ENCODE measurements at regions not wholly inside any gene's neighbourhood (a gene's known extent, or its start where the extent isn't known, plus 50 kb on each side); places are given as distances from the start of the nearest gene placed in this dataset.

DNA sequence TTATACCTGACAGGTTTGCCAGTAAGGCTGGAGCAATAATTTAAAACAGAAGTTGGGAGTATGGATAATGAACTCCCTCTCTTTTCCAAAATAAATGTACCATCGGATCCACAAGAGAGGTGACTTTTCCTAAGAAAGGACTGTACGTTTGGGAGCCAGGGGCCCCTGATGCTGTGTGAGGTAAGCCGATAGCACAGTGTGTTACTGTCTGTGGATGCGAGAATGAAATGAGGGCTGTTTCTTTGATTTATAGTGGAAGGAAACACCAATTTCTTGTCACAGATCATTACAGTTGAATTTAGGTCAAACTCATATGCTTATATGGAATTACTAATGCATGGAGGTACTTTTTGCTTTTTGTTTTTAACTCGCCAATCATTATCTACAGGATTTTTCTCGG, 147.7 kb downstream of the ZNF664 start:
- no peak for ATAC-seq (ENCODE audit: low read depth)
- Histone ChIP-seq H3K9me3 (ENCODE audit: severe bottlenecking) (no peaks in the 10 kb centered on the region), H3K36me3 (ENCODE audit: low read depth) (no peaks in the 10 kb centered on the region), H3K27ac (ENCODE audit: poor library complexity, severe bottlenecking) (no peak overlapping the region), H3K4me3 (ENCODE audit: severe bottlenecking) (no peak overlapping the region), H3K4me1 (ENCODE audit: insufficient read depth, poor library complexity, severe bottlenecking) (peaks cover 8% of the 10 kb centered on the region), H3K27me3 (ENCODE audit: insufficient read depth, poor library complexity, severe bottlenecking) (no peaks in the 10 kb centered on the region)
- TF ChIP-seq, protein P1, sequence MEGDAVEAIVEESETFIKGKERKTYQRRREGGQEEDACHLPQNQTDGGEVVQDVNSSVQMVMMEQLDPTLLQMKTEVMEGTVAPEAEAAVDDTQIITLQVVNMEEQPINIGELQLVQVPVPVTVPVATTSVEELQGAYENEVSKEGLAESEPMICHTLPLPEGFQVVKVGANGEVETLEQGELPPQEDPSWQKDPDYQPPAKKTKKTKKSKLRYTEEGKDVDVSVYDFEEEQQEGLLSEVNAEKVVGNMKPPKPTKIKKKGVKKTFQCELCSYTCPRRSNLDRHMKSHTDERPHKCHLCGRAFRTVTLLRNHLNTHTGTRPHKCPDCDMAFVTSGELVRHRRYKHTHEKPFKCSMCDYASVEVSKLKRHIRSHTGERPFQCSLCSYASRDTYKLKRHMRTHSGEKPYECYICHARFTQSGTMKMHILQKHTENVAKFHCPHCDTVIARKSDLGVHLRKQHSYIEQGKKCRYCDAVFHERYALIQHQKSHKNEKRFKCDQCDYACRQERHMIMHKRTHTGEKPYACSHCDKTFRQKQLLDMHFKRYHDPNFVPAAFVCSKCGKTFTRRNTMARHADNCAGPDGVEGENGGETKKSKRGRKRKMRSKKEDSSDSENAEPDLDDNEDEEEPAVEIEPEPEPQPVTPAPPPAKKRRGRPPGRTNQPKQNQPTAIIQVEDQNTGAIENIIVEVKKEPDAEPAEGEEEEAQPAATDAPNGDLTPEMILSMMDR (IDR thresholded peaks at IDR 0.05; ENCODE audit: poor library complexity, severe bottlenecking), result no peak
- no peak for DNase-seq (ENCODE audit: low spot score)

DNA sequence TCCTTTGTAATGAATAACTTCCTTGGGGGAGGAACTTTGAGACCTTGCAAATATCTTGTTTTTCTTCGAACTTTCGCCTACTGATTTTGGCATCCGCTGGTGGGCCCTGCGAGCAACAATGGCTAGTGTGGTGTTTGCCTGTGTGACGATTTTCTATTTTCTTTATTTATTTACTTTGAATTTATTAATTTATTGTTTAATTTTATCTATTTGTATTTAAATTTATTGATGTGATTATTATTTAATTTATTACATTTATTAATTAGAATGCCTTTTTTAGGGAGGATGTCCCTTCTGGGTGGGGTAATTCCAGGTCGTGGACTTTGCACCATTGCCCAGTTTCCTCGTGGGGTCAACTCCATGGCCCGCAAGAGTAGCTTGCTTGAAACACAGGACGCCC, 149.7 kb downstream of the ZNF664 start:
- TF ChIP-seq, protein P1 (IDR thresholded peaks at IDR 0.05; ENCODE audit: poor library complexity, severe bottlenecking), result no peak
- Histone ChIP-seq H3K4me3 (ENCODE audit: severe bottlenecking) (no peak overlapping the region), H3K36me3 (ENCODE audit: low read depth) (no peaks in the 10 kb centered on the region), H3K4me1 (ENCODE audit: insufficient read depth, poor library complexity, severe bottlenecking) (peaks cover 10% of the 10 kb centered on the region), H3K27ac (ENCODE audit: poor library complexity, severe bottlenecking) (no peak overlapping the region), H3K27me3 (ENCODE audit: insufficient read depth, poor library complexity, severe bottlenecking) (no peaks in the 10 kb centered on the region), H3K9me3 (ENCODE audit: severe bottlenecking) (no peaks in the 10 kb centered on the region)
- no peak for ATAC-seq (ENCODE audit: low read depth)
- no peak for DNase-seq (ENCODE audit: low spot score)

GRCh38 chr12:124123296-124124000, 150.4 kb downstream of the ZNF664 start:
- TF ChIP-seq, protein P1 (IDR thresholded peaks at IDR 0.05; ENCODE audit: poor library complexity, severe bottlenecking), result no peak
- H3K4me3 ChIP-seq (ENCODE audit: severe bottlenecking), result no peak overlapping the region
- peaks cover 10% of the 10 kb centered on the region for H3K4me1 ChIP-seq (ENCODE audit: insufficient read depth, poor library complexity, severe bottlenecking)
- no peaks in the 10 kb centered on the region for H3K9me3 ChIP-seq (ENCODE audit: severe bottlenecking)
- DNase-seq (ENCODE audit: low spot score), result no peak
- no peaks in the 10 kb centered on the region for H3K36me3 ChIP-seq (ENCODE audit: low read depth)
- H3K27me3 ChIP-seq (ENCODE audit: insufficient read depth, poor library complexity, severe bottlenecking), result no peaks in the 10 kb centered on the region
- H3K27ac ChIP-seq (ENCODE audit: poor library complexity, severe bottlenecking), result no peak overlapping the region
- ATAC-seq (ENCODE audit: low read depth), result no peak

GRCh38 chr12:124125203-124125871, 152.3 kb downstream of the ZNF664 start:
- no peaks in the 10 kb centered on the region for H3K27me3 ChIP-seq (ENCODE audit: insufficient read depth, poor library complexity, severe bottlenecking)
- peaks cover 10% of the 10 kb centered on the region for H3K4me1 ChIP-seq (ENCODE audit: insufficient read depth, poor library complexity, severe bottlenecking)
- H3K9me3 ChIP-seq (ENCODE audit: severe bottlenecking), result no peaks in the 10 kb centered on the region
- TF ChIP-seq, protein P1 (IDR thresholded peaks at IDR 0.05; ENCODE audit: poor library complexity, severe bottlenecking), result no peak
- ATAC-seq (ENCODE audit: low read depth) (peak; percentile 86), DNase-seq (ENCODE audit: low spot score) (no peak)
- H3K36me3 ChIP-seq (ENCODE audit: low read depth), result no peaks in the 10 kb centered on the region
- peak overlapping the region; percentile 30 for H3K27ac ChIP-seq (ENCODE audit: poor library complexity, severe bottlenecking)
- no peak overlapping the region for H3K4me3 ChIP-seq (ENCODE audit: severe bottlenecking)

Data from RWPE2 (cell line).